DND-41 (cell line): ENCODE measurements at regions not wholly inside any gene's neighbourhood (a gene's known extent, or its start where the extent isn't known, plus 50 kb on each side); places are given as distances from the start of the nearest gene placed in this dataset.

Source experiments
- ATAC-seq: fragments of 200-7000 bp; cut with Tn5 transposase; 3 replicates; pipeline ENCODE4 v1.9.1; 2021; ENCODE audit warnings: low read depth; ENCODE audit not compliant: insufficient read depth
- DNase-seq: peaks from one replicate; pipeline ENCODE4 v3.0.0-alpha.2; 2020
- H2AFZ ChIP-seq: 2 replicates; pipeline ENCODE4 v1.6.0; 2012; ENCODE audit warnings: low read depth, low read length
- H3K27ac ChIP-seq: 2 replicates; pipeline ENCODE4 v1.5.1; 2012; ENCODE audit warnings: low read length, inconsistent platforms
- H3K27me3 ChIP-seq: fragments of 200-600 bp; sonication (generic); 2 replicates; pipeline ENCODE4 v1.6.0; 2012; ENCODE audit warnings: low read length, mild to moderate bottlenecking, inconsistent platforms; ENCODE audit not compliant: insufficient read depth, poor library complexity
- H3K36me3 ChIP-seq: 2 replicates; pipeline ENCODE4 v1.5.1; 2012; ENCODE audit warnings: low read length, inconsistent platforms; ENCODE audit not compliant: insufficient read depth
- H3K4me1 ChIP-seq: 2 replicates; pipeline ENCODE4 v1.5.1; 2012; ENCODE audit warnings: mild to moderate bottlenecking, low read length; ENCODE audit not compliant: insufficient read depth
- H3K4me2 ChIP-seq: 2 replicates; pipeline ENCODE4 v1.6.0; 2012; ENCODE audit warnings: mild to moderate bottlenecking, moderate library complexity, low read length, inconsistent platforms; ENCODE audit not compliant: insufficient read depth
- H3K4me3 ChIP-seq, 2 experiments: fragments of 200-600 bp in 1 of 2; shearing (Covaris generic) in 1 of 2; 2 replicates each; pipeline ENCODE4 v1.5.1; 2012 to 2016; ENCODE audit warnings: inconsistent platforms in 2 of 2, low read length in 2 of 2, mild to moderate bottlenecking in 2 of 2, low read depth in 1 of 2, moderate library complexity in 1 of 2
- H3K79me2 ChIP-seq: 2 replicates; pipeline ENCODE4 v1.6.0; 2012; ENCODE audit warnings: low read length, inconsistent platforms; ENCODE audit not compliant: insufficient read depth
- H3K9ac ChIP-seq: 2 replicates; pipeline ENCODE4 v1.6.0; 2012; ENCODE audit warnings: low read depth, mild to moderate bottlenecking, inconsistent platforms, low read length, moderate library complexity
- H3K9me3 ChIP-seq: 2 replicates; pipeline ENCODE4 v1.5.1; 2012; ENCODE audit warnings: low read length, moderate library complexity, mild to moderate bottlenecking, inconsistent platforms; ENCODE audit not compliant: insufficient read depth, severe bottlenecking
- H4K20me1 ChIP-seq: 2 replicates; pipeline ENCODE4 v1.6.0; 2012; ENCODE audit warnings: low read length; ENCODE audit not compliant: insufficient read depth
- EZH2 ChIP-seq: IDR thresholded peaks from 3 replicates; pipeline ENCODE4 v1.6.1; 2012; ENCODE audit warnings: borderline replicate concordance, low read depth, mild to moderate bottlenecking, moderate library complexity, low read length, inconsistent platforms; ENCODE audit not compliant: severe bottlenecking
- TF ChIP-seq, protein P1 (sequence below): IDR thresholded peaks from 2 replicates; pipeline ENCODE4 v1.5.1; 2012; ENCODE audit warnings: borderline replicate concordance, low read length, moderate library complexity, mild to moderate bottlenecking; ENCODE audit not compliant: poor library complexity, severe bottlenecking; ENCODE audit errors: extremely low read depth

DNA sequence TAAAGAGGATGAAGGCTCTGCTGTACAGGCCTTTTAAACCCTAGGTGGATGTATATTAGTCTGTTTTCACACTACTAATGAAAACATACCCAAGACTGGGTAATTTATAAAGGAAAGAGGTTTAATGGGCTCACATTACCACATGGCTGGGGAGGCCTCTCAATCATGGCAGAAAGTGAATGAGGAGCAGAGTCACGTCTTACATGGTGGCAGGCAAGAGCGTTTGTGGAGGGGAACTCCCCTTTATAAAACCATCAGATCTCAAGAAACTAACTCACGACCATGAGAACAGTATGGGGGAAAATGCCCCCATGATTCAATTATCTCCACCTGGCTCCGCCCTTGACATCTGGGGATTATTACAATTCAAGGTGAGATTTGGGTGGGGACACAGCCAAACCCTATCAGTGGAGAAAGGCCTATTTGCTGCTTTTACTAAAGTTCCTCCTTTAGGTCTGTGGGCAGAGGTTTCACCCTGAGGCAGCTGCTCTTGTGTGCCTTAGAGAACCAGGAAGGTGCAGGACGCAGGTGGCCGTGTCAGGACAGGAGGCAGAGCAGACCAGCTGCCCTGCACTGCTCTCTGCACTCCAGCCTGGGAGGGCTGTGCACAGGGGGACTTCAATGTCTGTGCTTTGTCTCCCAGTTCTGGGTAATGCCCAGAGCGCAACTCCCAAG is 178.8 kb upstream of the HDAC4 start:
- H3K27me3 ChIP-seq = no peaks in the 10 kb centered on the region
- DNase-seq = no peak

DNA sequence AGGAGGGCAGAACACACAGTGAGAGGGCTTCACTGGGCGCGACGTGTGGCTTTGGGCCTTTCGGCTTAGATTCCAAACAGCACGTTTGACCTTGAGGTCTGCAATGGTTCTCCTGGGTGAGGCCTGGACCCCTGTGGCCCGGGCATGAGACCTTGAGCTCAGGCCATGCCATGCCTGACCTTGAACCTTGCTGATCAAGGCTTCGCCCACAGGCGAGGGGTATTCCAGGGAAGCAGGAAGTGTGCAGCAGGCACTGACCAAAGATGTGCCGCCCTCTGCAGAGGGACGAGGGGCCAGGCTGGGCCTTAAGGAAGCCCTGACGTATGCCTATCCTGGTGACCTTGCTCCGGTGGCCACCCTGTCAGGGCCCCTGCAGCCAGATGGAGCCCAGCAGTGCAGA is 178.3 kb upstream of the HDAC4 start:
- Histone ChIP-seq H3K4me2 (no peak overlapping the region), H3K9ac (no peak overlapping the region), H3K9me3 (no peaks in the 10 kb centered on the region), H2AFZ (no peak overlapping the region), H3K27me3 (no peaks in the 10 kb centered on the region), H3K4me1 (peaks cover 11% of the 10 kb centered on the region; the same call in 1 of the 2 replicates), H3K4me3 (no peak overlapping the region), H4K20me1 (no peaks in the 10 kb centered on the region), H3K36me3 (no peaks in the 10 kb centered on the region), H3K79me2 (no peaks in the 10 kb centered on the region), H3K27ac (peak overlapping the region; percentile 57)
- TF ChIP-seq, protein P1, sequence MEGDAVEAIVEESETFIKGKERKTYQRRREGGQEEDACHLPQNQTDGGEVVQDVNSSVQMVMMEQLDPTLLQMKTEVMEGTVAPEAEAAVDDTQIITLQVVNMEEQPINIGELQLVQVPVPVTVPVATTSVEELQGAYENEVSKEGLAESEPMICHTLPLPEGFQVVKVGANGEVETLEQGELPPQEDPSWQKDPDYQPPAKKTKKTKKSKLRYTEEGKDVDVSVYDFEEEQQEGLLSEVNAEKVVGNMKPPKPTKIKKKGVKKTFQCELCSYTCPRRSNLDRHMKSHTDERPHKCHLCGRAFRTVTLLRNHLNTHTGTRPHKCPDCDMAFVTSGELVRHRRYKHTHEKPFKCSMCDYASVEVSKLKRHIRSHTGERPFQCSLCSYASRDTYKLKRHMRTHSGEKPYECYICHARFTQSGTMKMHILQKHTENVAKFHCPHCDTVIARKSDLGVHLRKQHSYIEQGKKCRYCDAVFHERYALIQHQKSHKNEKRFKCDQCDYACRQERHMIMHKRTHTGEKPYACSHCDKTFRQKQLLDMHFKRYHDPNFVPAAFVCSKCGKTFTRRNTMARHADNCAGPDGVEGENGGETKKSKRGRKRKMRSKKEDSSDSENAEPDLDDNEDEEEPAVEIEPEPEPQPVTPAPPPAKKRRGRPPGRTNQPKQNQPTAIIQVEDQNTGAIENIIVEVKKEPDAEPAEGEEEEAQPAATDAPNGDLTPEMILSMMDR = no peak
- no peak for TF ChIP-seq EZH2
- no peak for DNase-seq
- ATAC-seq = no peak

More for the DNA sequence above, 178.8 kb upstream of the HDAC4 start:
- Histone ChIP-seq H3K9ac (no peak overlapping the region), H3K4me1 (peaks cover 11% of the 10 kb centered on the region; the same call in 1 of the 2 replicates), H2AFZ (peak overlapping the region; percentile 53; the same call in 1 of the 2 replicates), H4K20me1 (no peaks in the 10 kb centered on the region), H3K36me3 (no peaks in the 10 kb centered on the region), H3K4me3 (no peak overlapping the region), H3K4me2 (no peak overlapping the region), H3K79me2 (no peaks in the 10 kb centered on the region), H3K27ac (peak overlapping the region; percentile 57), H3K9me3 (no peaks in the 10 kb centered on the region)
- TF ChIP-seq, protein P1 = no peak
- TF ChIP-seq EZH2 = no peak
- no peak for ATAC-seq

DNA sequence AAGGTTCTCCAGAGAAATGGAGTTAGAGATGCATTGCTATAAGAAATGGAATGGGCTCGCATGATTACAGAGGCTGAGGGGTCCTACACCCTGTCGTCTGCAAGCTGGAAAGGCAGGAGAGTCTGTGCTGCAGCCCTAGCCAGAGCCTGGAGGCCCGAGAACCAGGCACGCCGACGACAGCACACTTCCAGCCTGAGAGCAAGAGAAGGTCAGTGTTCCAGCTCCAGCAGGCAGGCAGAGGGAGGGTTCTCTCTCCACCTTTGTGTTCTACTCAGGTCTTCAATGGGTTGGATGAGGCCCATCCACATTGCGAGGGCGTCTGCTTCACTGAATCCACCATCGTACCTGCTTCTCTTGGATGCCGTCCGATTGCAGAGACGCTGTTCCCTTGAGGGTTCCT is 177.6 kb upstream of the HDAC4 start:
- Histone ChIP-seq H4K20me1 (no peaks in the 10 kb centered on the region), H3K36me3 (no peaks in the 10 kb centered on the region), H3K9me3 (no peaks in the 10 kb centered on the region), H3K79me2 (no peaks in the 10 kb centered on the region), H3K4me1 (peaks cover 11% of the 10 kb centered on the region; the same call in 1 of the 2 replicates), H3K27me3 (no peaks in the 10 kb centered on the region), H3K9ac (no peak overlapping the region), H2AFZ (no peak overlapping the region), H3K4me3 (no peak overlapping the region), H3K27ac (peak overlapping the region; percentile 57; the same call in 1 of the 2 replicates), H3K4me2 (no peak overlapping the region)
- ATAC-seq (no peak), DNase-seq (no peak)
- TF ChIP-seq, protein P1 = no peak
- TF ChIP-seq EZH2 = no peak
